Liver (tissue), 8 donors: ENCODE measurements at regions not wholly inside any gene's neighbourhood (a gene's known extent, or its start where the extent isn't known, plus 50 kb on each side); places are given as distances from the start of the nearest gene placed in this dataset.

Source experiments
- DNase-seq: peaks from one replicate; pipeline ENCODE4 v3.0.0-alpha.2; 2017; ENCODE audit warnings: low spot score
- H3K27ac ChIP-seq, 2 donors: one replicate each; pipeline ENCODE4 v1.7.0; 2013; ENCODE audit warnings: inconsistent platforms in 2 of 2, low read length in 2 of 2, control low read depth in 1 of 2, low read depth in 1 of 2, mild to moderate bottlenecking in 1 of 2
- H3K27me3 ChIP-seq, 4 donors: one replicate each; pipeline versions ENCODE4 v1.6.1 to v1.7.0; 2013; ENCODE audit warnings: low read length in 3 of 4, inconsistent platforms in 1 of 4, mild to moderate bottlenecking in 1 of 4, moderate library complexity in 1 of 4; ENCODE audit not compliant: control insufficient read depth in 4 of 4, insufficient read depth in 4 of 4
- H3K36me3 ChIP-seq, 4 donors: one replicate each; pipeline versions ENCODE4 v1.6.1 to v1.7.0; 2013; ENCODE audit warnings: low read length in 3 of 4, mild to moderate bottlenecking in 3 of 4, low read depth in 1 of 4, moderate library complexity in 1 of 4; ENCODE audit not compliant: control insufficient read depth in 4 of 4, insufficient read depth in 3 of 4
- H3K4me1 ChIP-seq, 4 donors: one replicate each; pipeline versions ENCODE4 v1.6.1 to v1.7.0; 2013; ENCODE audit warnings: low read length in 3 of 4, mild to moderate bottlenecking in 3 of 4, moderate library complexity in 1 of 4; ENCODE audit not compliant: control insufficient read depth in 4 of 4, insufficient read depth in 4 of 4
- H3K4me3 ChIP-seq, 3 donors: one replicate each; pipeline versions ENCODE4 v1.6.1 to v1.7.0; 2013; ENCODE audit warnings: low read length in 3 of 3, control low read depth in 1 of 3, low read depth in 1 of 3, mild to moderate bottlenecking in 1 of 3
- H3K9ac ChIP-seq, 2 donors: one replicate each; pipeline ENCODE4 v1.7.0; 2013; ENCODE audit warnings: low read length in 2 of 2, mild to moderate bottlenecking in 2 of 2, moderate library complexity in 2 of 2, control low read depth in 1 of 2, low read depth in 1 of 2
- H3K9me3 ChIP-seq, 4 donors: one replicate each; pipeline versions ENCODE4 v1.6.1 to v1.7.0; 2013; ENCODE audit warnings: low read length in 3 of 4; ENCODE audit not compliant: control insufficient read depth in 4 of 4
- CTCF ChIP-seq: fragments of 150-350 bp; IDR thresholded peaks from 2 replicates; pipeline ENCODE4 v1.5.1; 2017; ENCODE audit warnings: improper control_type of control experiment, low read depth, low read length; ENCODE audit not compliant: missing input control
- FOXA1 ChIP-seq: IDR thresholded peaks from 2 replicates; pipeline ENCODE4 v1.6.1; 2016; ENCODE audit warnings: antibody characterized with exemption
- FOXA2 ChIP-seq: IDR thresholded peaks from 2 replicates; pipeline ENCODE4 v1.6.1; 2016; ENCODE audit warnings: antibody characterized with exemption
- GABPA ChIP-seq, 2 donors: IDR thresholded peaks in 1 of 2; conservative IDR thresholded peaks in 1 of 2; 2 replicates each; pipeline ENCODE4 v1.6.1; 2016; ENCODE audit warnings: antibody characterized with exemption in 2 of 2, mild to moderate bottlenecking in 1 of 2, moderate library complexity in 1 of 2
- HNF4A ChIP-seq, 2 donors: conservative IDR thresholded peaks; 2 replicates each; pipeline ENCODE4 v1.6.1; 2016; ENCODE audit warnings: antibody characterized with exemption in 2 of 2, mild to moderate bottlenecking in 2 of 2
- JUND ChIP-seq, 2 donors: IDR thresholded peaks; 2 replicates each; pipeline ENCODE4 v1.6.1; 2016; ENCODE audit warnings: antibody characterized with exemption in 2 of 2
- NR2F2 ChIP-seq: IDR thresholded peaks from 2 replicates; pipeline ENCODE4 v1.6.1; 2016; ENCODE audit warnings: antibody characterized with exemption
- RAD21 ChIP-seq, 2 donors: IDR thresholded peaks; 2 replicates each; pipeline ENCODE4 v1.6.1; 2016; ENCODE audit warnings: antibody characterized with exemption in 2 of 2, mild to moderate bottlenecking in 2 of 2
- REST ChIP-seq: IDR thresholded peaks from 2 replicates; pipeline ENCODE4 v1.6.1; 2016; ENCODE audit warnings: antibody characterized with exemption, mild to moderate bottlenecking
- RXRA ChIP-seq, 2 donors: IDR thresholded peaks; 2 replicates each; pipeline ENCODE4 v1.6.1; 2017 to 2018; ENCODE audit warnings: antibody characterized with exemption in 2 of 2, mild to moderate bottlenecking in 1 of 2
- SP1 ChIP-seq: IDR thresholded peaks from 2 replicates; pipeline ENCODE4 v1.6.1; 2018; ENCODE audit warnings: antibody characterized with exemption, mild to moderate bottlenecking
- TAF1 ChIP-seq: conservative IDR thresholded peaks from 2 replicates; pipeline ENCODE4 v1.6.1; 2016; ENCODE audit warnings: antibody characterized with exemption, mild to moderate bottlenecking
- WGBS: extraction: QIAGEN DNeasy Blood & Tissue Kit; methylation state at CpG from one replicate; pipeline ENCODE4 v1.1.7; 2013; 5-methylcytosine and 5-hydroxymethylcytosine counted together
- TF ChIP-seq, protein P1 (sequence below): IDR thresholded peaks from 2 replicates; pipeline ENCODE4 v1.6.1; 2016; ENCODE audit warnings: antibody characterized with exemption
- donor health status: healthy.
- donor health status: healthy.
- donor health status: healthy.
- donor health status: healthy.
- donor health status: healthy.

DNA sequence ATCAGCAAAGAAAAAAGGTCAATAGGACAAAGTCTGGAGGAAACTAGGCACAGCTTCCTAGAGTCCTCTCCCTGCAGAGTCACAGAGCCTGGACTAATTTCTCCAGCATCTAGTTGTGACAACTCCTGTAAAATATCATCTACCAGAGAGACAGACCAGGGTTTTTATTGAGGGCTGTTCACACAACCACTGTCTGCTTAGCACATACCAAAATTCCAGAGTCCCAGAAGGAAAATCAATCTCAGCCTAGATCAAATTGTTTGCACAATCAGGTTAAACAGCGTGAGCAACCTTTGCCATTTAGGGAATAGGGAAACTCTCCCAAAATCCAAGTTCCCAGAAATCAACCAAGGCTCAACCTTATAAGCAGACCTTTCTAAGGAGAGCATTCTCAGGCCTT lies 190.3 kb downstream of the SYK start (continued):
- TF ChIP-seq RAD21 (IDR thresholded peaks at IDR 0.05): peak; percentile 39 to 58
- TF ChIP-seq RXRA (IDR thresholded peaks at IDR 0.05): peak; percentile 63 to 83

GRCh38 chr9:90995516-90995915 lies 193.9 kb downstream of the SYK start:
- 90% methylated on average over 2 of the region's 2 CpGs for WGBS
- Histone ChIP-seq H3K9me3 (no peaks in the 10 kb centered on the region), H3K9ac (no peak overlapping the region), H3K36me3 (no peaks in the 10 kb centered on the region), H3K4me3 (no peak overlapping the region), H3K27me3 (no peaks in the 10 kb centered on the region), H3K27ac (no peak overlapping the region), H3K4me1 (peaks cover 8 to 29% (median 27%) of the 10 kb centered on the region in 4 donors)
- no peak for DNase-seq
- TF ChIP-seq RXRA (IDR thresholded peaks at IDR 0.05) (no peak), JUND (IDR thresholded peaks at IDR 0.05) (no peak), REST (no peak), TAF1 (no peak), FOXA2 (no peak), CTCF (no peak), GABPA (IDR thresholded peaks at IDR 0.05 in 1 of 2, conservative IDR thresholded peaks at IDR 0.05 in 1 of 2) (no peak), SP1 (no peak), FOXA1 (no peak), NR2F2 (no peak), HNF4A (conservative IDR thresholded peaks at IDR 0.05) (no peak), RAD21 (IDR thresholded peaks at IDR 0.05) (no peak)
- TF ChIP-seq, protein P1, sequence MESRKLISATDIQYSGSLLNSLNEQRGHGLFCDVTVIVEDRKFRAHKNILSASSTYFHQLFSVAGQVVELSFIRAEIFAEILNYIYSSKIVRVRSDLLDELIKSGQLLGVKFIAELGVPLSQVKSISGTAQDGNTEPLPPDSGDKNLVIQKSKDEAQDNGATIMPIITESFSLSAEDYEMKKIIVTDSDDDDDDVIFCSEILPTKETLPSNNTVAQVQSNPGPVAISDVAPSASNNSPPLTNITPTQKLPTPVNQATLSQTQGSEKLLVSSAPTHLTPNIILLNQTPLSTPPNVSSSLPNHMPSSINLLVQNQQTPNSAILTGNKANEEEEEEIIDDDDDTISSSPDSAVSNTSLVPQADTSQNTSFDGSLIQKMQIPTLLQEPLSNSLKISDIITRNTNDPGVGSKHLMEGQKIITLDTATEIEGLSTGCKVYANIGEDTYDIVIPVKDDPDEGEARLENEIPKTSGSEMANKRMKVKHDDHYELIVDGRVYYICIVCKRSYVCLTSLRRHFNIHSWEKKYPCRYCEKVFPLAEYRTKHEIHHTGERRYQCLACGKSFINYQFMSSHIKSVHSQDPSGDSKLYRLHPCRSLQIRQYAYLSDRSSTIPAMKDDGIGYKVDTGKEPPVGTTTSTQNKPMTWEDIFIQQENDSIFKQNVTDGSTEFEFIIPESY: no peak
